ENCODE measurements at regions not wholly inside any gene's neighbourhood (a gene's known extent, or its start where the extent isn't known, plus 50 kb on each side); places are given as distances from the start of the nearest gene placed in this dataset.

GRCh38 chr10:78763651-78764395 is 304.9 kb upstream of the ZMIZ1 start:
- H3K36me3 Mint-ChIP-seq (ENCODE audit: low read depth), result no peaks in the 10 kb centered on the region
- peak; percentile 76 for ATAC-seq
- DNase-seq, result peak; percentile 60
- H3K9me3 Mint-ChIP-seq, result no peaks in the 10 kb centered on the region
- peak overlapping the region; percentile 88 for H3K27ac Mint-ChIP-seq
- no peak overlapping the region for H3K4me3 Mint-ChIP-seq
- H3K4me1 Mint-ChIP-seq, result peaks cover 25% of the 10 kb centered on the region
- H3K27me3 Mint-ChIP-seq, result peaks cover 3% of the 10 kb centered on the region

GRCh38 chr10:78764436-78764835 is 304.3 kb upstream of the ZMIZ1 start:
- ATAC-seq (peak; percentile 44), DNase-seq (peak; percentile 13)
- Mint-ChIP-seq H3K36me3 (ENCODE audit: low read depth) (no peaks in the 10 kb centered on the region), H3K9me3 (no peaks in the 10 kb centered on the region), H3K4me3 (no peak overlapping the region), H3K27ac (peak overlapping the region; percentile 88), H3K4me1 (peaks cover 25% of the 10 kb centered on the region), H3K27me3 (peaks cover 3% of the 10 kb centered on the region)

- no peaks in the 10 kb centered on the region for H3K36me3 Mint-ChIP-seq (ENCODE audit: low read depth)
- H3K4me1 Mint-ChIP-seq, result peaks cover 25% of the 10 kb centered on the region
- H3K27ac Mint-ChIP-seq, result peak overlapping the region; percentile 88
- H3K27me3 Mint-ChIP-seq, result peaks cover 3% of the 10 kb centered on the region
- no peak overlapping the region for H3K4me3 Mint-ChIP-seq
- no peaks in the 10 kb centered on the region for H3K9me3 Mint-ChIP-seq
- ATAC-seq (no peak), DNase-seq (no peak)
Measured at GRCh38 chr10:78764846-78765430, 303.8 kb upstream of the ZMIZ1 start.

- Mint-ChIP-seq H3K4me3 (no peak overlapping the region), H3K4me1 (peaks cover 25% of the 10 kb centered on the region), H3K27ac (no peak overlapping the region), H3K27me3 (peaks cover 3% of the 10 kb centered on the region), H3K36me3 (ENCODE audit: low read depth) (no peaks in the 10 kb centered on the region), H3K9me3 (no peaks in the 10 kb centered on the region)
- ATAC-seq (no peak), DNase-seq (no peak)
Measured at GRCh38 chr10:78765726-78766335, 302.9 kb upstream of the ZMIZ1 start.

- H3K4me3 Mint-ChIP-seq, result no peak overlapping the region
- no peak overlapping the region for H3K27ac Mint-ChIP-seq
- H3K9me3 Mint-ChIP-seq, result no peaks in the 10 kb centered on the region
- DNase-seq (no peak), ATAC-seq (no peak)
- H3K4me1 Mint-ChIP-seq, result peaks cover 25% of the 10 kb centered on the region
- peaks cover 3% of the 10 kb centered on the region for H3K27me3 Mint-ChIP-seq
- no peaks in the 10 kb centered on the region for H3K36me3 Mint-ChIP-seq (ENCODE audit: low read depth)
Measured at GRCh38 chr10:78766603-78767002, 302.2 kb upstream of the ZMIZ1 start.

- ATAC-seq (no peak), DNase-seq (no peak)
- H3K27ac Mint-ChIP-seq, result no peak overlapping the region
- peaks cover 3% of the 10 kb centered on the region for H3K27me3 Mint-ChIP-seq
- H3K36me3 Mint-ChIP-seq (ENCODE audit: low read depth), result no peaks in the 10 kb centered on the region
- H3K9me3 Mint-ChIP-seq, result no peaks in the 10 kb centered on the region
- H3K4me3 Mint-ChIP-seq, result no peak overlapping the region
- H3K4me1 Mint-ChIP-seq, result peaks cover 23% of the 10 kb centered on the region
Measured at GRCh38 chr10:78768041-78768835, 300.5 kb upstream of the ZMIZ1 start.

GRCh38 chr10:78768876-78769275 is 299.9 kb upstream of the ZMIZ1 start:
- no peak for ATAC-seq
- no peak overlapping the region for H3K4me3 Mint-ChIP-seq
- peaks cover 17% of the 10 kb centered on the region for H3K4me1 Mint-ChIP-seq
- H3K36me3 Mint-ChIP-seq (ENCODE audit: low read depth), result no peaks in the 10 kb centered on the region
- peaks cover 3% of the 10 kb centered on the region for H3K27me3 Mint-ChIP-seq
- no peak for DNase-seq
- H3K27ac Mint-ChIP-seq, result no peak overlapping the region
- H3K9me3 Mint-ChIP-seq, result no peaks in the 10 kb centered on the region

- no peak for ATAC-seq
- no peak overlapping the region for H3K27ac Mint-ChIP-seq
- DNase-seq, result no peak
- H3K4me3 Mint-ChIP-seq, result no peak overlapping the region
- H3K4me1 Mint-ChIP-seq, result peaks cover 10% of the 10 kb centered on the region
- H3K36me3 Mint-ChIP-seq (ENCODE audit: low read depth), result no peaks in the 10 kb centered on the region
- H3K27me3 Mint-ChIP-seq, result peaks cover 3% of the 10 kb centered on the region
- no peaks in the 10 kb centered on the region for H3K9me3 Mint-ChIP-seq
Measured at GRCh38 chr10:78769526-78769925, 299.2 kb upstream of the ZMIZ1 start.

- no peak for DNase-seq
Measured at GRCh38 chr10:78770167-78771090, 298.3 kb upstream of the ZMIZ1 start.

GRCh38 chr10:78771260-78771659 is 297.5 kb upstream of the ZMIZ1 start:
- Mint-ChIP-seq H3K9me3 (no peaks in the 10 kb centered on the region), H3K27me3 (peaks cover 3% of the 10 kb centered on the region), H3K27ac (no peak overlapping the region), H3K36me3 (ENCODE audit: low read depth) (no peaks in the 10 kb centered on the region), H3K4me3 (no peak overlapping the region), H3K4me1 (no peaks in the 10 kb centered on the region)
- DNase-seq (no peak), ATAC-seq (no peak)

More at GRCh38 chr10:78770167-78771090, 298.3 kb upstream of the ZMIZ1 start:
- H3K36me3 Mint-ChIP-seq (ENCODE audit: low read depth), result no peaks in the 10 kb centered on the region
- peaks cover 1% of the 10 kb centered on the region for H3K4me1 Mint-ChIP-seq
- no peak overlapping the region for H3K27ac Mint-ChIP-seq
- H3K4me3 Mint-ChIP-seq, result no peak overlapping the region
- ATAC-seq, result no peak
- H3K27me3 Mint-ChIP-seq, result peaks cover 3% of the 10 kb centered on the region
- H3K9me3 Mint-ChIP-seq, result no peaks in the 10 kb centered on the region

GRCh38 chr10:78771808-78772455 is 296.8 kb upstream of the ZMIZ1 start:
- H3K36me3 Mint-ChIP-seq (ENCODE audit: low read depth), result no peaks in the 10 kb centered on the region
- no peak overlapping the region for H3K4me3 Mint-ChIP-seq
- H3K4me1 Mint-ChIP-seq, result no peaks in the 10 kb centered on the region
- ATAC-seq (no peak), DNase-seq (no peak)
- no peaks in the 10 kb centered on the region for H3K9me3 Mint-ChIP-seq
- peaks cover 3% of the 10 kb centered on the region for H3K27me3 Mint-ChIP-seq
- H3K27ac Mint-ChIP-seq, result no peak overlapping the region

- no peak for ATAC-seq
- no peak overlapping the region for H3K4me3 Mint-ChIP-seq
- no peaks in the 10 kb centered on the region for H3K36me3 Mint-ChIP-seq (ENCODE audit: low read depth)
- H3K4me1 Mint-ChIP-seq, result no peaks in the 10 kb centered on the region
- no peaks in the 10 kb centered on the region for H3K9me3 Mint-ChIP-seq
- H3K27me3 Mint-ChIP-seq, result peaks cover 3% of the 10 kb centered on the region
- no peak for DNase-seq
- H3K27ac Mint-ChIP-seq, result no peak overlapping the region
Measured at GRCh38 chr10:78772486-78772885, 296.3 kb upstream of the ZMIZ1 start.

GRCh38 chr10:78772986-78773530 is 295.7 kb upstream of the ZMIZ1 start:
- Mint-ChIP-seq H3K27ac (no peak overlapping the region), H3K36me3 (ENCODE audit: low read depth) (no peaks in the 10 kb centered on the region), H3K9me3 (no peaks in the 10 kb centered on the region), H3K4me1 (no peaks in the 10 kb centered on the region), H3K27me3 (peaks cover 3% of the 10 kb centered on the region), H3K4me3 (no peak overlapping the region)
- ATAC-seq, result no peak
- no peak for DNase-seq

Measured in activated naive CD8-positive, alpha-beta T cell treated with anti-CD3 and anti-CD28 coated beads, Interleukin-2, amount 50 U/mL, for 24 hours (primary cell).